HEK293 (cell line): ENCODE measurements at regions not wholly inside any gene's neighbourhood (a gene's known extent, or its start where the extent isn't known, plus 50 kb on each side); places are given as distances from the start of the nearest gene placed in this dataset.

Source experiments
- CTCF ChIA-PET: fragments of 350-600 bp; formaldehyde crosslinking; extraction: SDS; loops from one replicate; lab custom pipeline; 2021; ENCODE audit warnings: antibody characterized with exemption; lab: Yijun Ruan, JAX
- POLR2A ChIA-PET: fragments of 300-600 bp; formaldehyde crosslinking; extraction: SDS; loops from one replicate; lab custom pipeline; 2020; ENCODE audit warnings: antibody characterized with exemption, inconsistent platforms; lab: Yijun Ruan, JAX
- H3K27ac ChIP-seq: fragments of 200-500 bp; sonication (Bioruptor generic); 2 replicates; pipeline ENCODE4 v1.5.1; 2014; ENCODE audit warnings: low read depth, low read length, control low read depth, inconsistent platforms; ENCODE audit errors: extremely low read depth
- H3K36me3 ChIP-seq, 2 experiments: fragments of 200-500 bp in 1 of 2; sonication (Bioruptor generic) in 1 of 2; 1 replicate in 1 of 2; 2 replicates in 1 of 2; pipeline ENCODE4 v1.5.1; 2014 to 2017; ENCODE audit warnings: inconsistent platforms in 2 of 2, low read length in 2 of 2; ENCODE audit not compliant: control insufficient read depth in 2 of 2, insufficient read depth in 1 of 2
- H3K4me1 ChIP-seq: fragments of 200-500 bp; sonication (Bioruptor generic); 2 replicates; pipeline ENCODE4 v1.5.1; 2014; ENCODE audit warnings: mild to moderate bottlenecking, low read length, inconsistent platforms; ENCODE audit not compliant: control insufficient read depth, insufficient read depth
- H3K4me3 ChIP-seq: 2 replicates; pipeline ENCODE4 v1.5.1; 2011; ENCODE audit warnings: low read depth, mild to moderate bottlenecking, control low read depth, low read length, moderate library complexity
- H3K9me3 ChIP-seq: fragments of 200-500 bp; sonication (Bioruptor generic); 2 replicates; pipeline ENCODE4 v1.5.1; 2014; ENCODE audit warnings: low read depth, low read length, inconsistent platforms; ENCODE audit not compliant: control insufficient read depth, insufficient read depth
- FEZF1 ChIP-seq: fragments of 450-650 bp; formaldehyde crosslinking; IDR thresholded peaks from 2 replicates; pipeline ENCODE4 v1.5.1; 2016; ENCODE audit warnings: missing biosample characterization, missing genetic modification characterization
- GLIS2 ChIP-seq: fragments of 450-650 bp; formaldehyde crosslinking; IDR thresholded peaks from 2 replicates; pipeline ENCODE4 v1.5.1; 2016; ENCODE audit warnings: missing biosample characterization, missing genetic modification characterization
- RBAK ChIP-seq: fragments of 450-650 bp; formaldehyde crosslinking; IDR thresholded peaks from 2 replicates; pipeline ENCODE4 v1.5.1; 2016; ENCODE audit warnings: missing biosample characterization, missing genetic modification characterization
- ZBTB20 ChIP-seq: fragments of 450-650 bp; formaldehyde crosslinking; IDR thresholded peaks from 2 replicates; pipeline ENCODE4 v1.5.1; 2016; ENCODE audit warnings: missing biosample characterization, missing genetic modification characterization
- ZFP69B ChIP-seq: fragments of 450-650 bp; formaldehyde crosslinking; IDR thresholded peaks from 2 replicates; pipeline ENCODE4 v1.5.1; 2016; ENCODE audit warnings: missing biosample characterization, missing genetic modification characterization
- ZNF19 ChIP-seq: fragments of 450-650 bp; formaldehyde crosslinking; IDR thresholded peaks from 2 replicates; pipeline ENCODE4; 2016; ENCODE audit warnings: missing biosample characterization, missing genetic modification characterization, low read depth
- ZNF214 ChIP-seq: fragments of 450-650 bp; formaldehyde crosslinking; IDR thresholded peaks from 2 replicates; pipeline ENCODE4 v1.5.1; 2017; ENCODE audit warnings: missing biosample characterization, mild to moderate bottlenecking, missing genetic modification characterization, borderline replicate concordance
- ZNF292 ChIP-seq: fragments of 450-650 bp; formaldehyde crosslinking; IDR thresholded peaks from 2 replicates; pipeline ENCODE4 v1.5.1; 2016; ENCODE audit warnings: low read depth, missing biosample characterization, missing genetic modification characterization, borderline replicate concordance
- ZNF416 ChIP-seq: fragments of 450-650 bp; formaldehyde crosslinking; IDR thresholded peaks from 2 replicates; pipeline ENCODE4 v1.5.1; 2016; ENCODE audit warnings: missing biosample characterization, missing genetic modification characterization
- ZNF514 ChIP-seq: fragments of 450-650 bp; formaldehyde crosslinking; IDR thresholded peaks from 2 replicates; pipeline ENCODE4 v1.5.1; 2016; ENCODE audit warnings: missing biosample characterization, missing genetic modification characterization
- ZNF549 ChIP-seq: fragments of 450-650 bp; IDR thresholded peaks from 2 replicates; pipeline ENCODE4 v1.5.1; 2018; ENCODE audit warnings: missing biosample characterization, missing genetic modification characterization, mild to moderate bottlenecking, inconsistent platforms, moderate library complexity
- ZNF558 ChIP-seq: fragments of 450-650 bp; formaldehyde crosslinking; IDR thresholded peaks from 2 replicates; pipeline ENCODE4 v1.5.1; 2016; ENCODE audit warnings: missing biosample characterization, missing genetic modification characterization
- ZNF560 ChIP-seq: fragments of 450-650 bp; formaldehyde crosslinking; IDR thresholded peaks from 2 replicates; pipeline ENCODE4 v1.5.1; 2017; ENCODE audit warnings: missing biosample characterization, missing genetic modification characterization, borderline replicate concordance
- ZNF610 ChIP-seq: fragments of 450-650 bp; formaldehyde crosslinking; IDR thresholded peaks from 2 replicates; pipeline ENCODE4 v1.5.1; 2016; ENCODE audit warnings: missing biosample characterization, missing genetic modification characterization, borderline replicate concordance
- ZNF626 ChIP-seq: fragments of 450-650 bp; sonication (Bioruptor Pico); formaldehyde crosslinking; IDR thresholded peaks from 2 replicates; pipeline ENCODE4 v1.5.1; 2018; ENCODE audit warnings: missing biosample characterization, missing genetic modification characterization, inconsistent platforms
- ZNF707 ChIP-seq: fragments of 450-650 bp; formaldehyde crosslinking; IDR thresholded peaks from 2 replicates; pipeline ENCODE4 v1.5.1; 2016; ENCODE audit warnings: missing biosample characterization, missing genetic modification characterization
- ZNF768 ChIP-seq: fragments of 450-650 bp; formaldehyde crosslinking; IDR thresholded peaks from 2 replicates; pipeline ENCODE4 v1.5.1; 2018; ENCODE audit warnings: missing biosample characterization, mild to moderate bottlenecking, missing genetic modification characterization
- ZNF785 ChIP-seq: fragments of 450-650 bp; formaldehyde crosslinking; IDR thresholded peaks from 2 replicates; pipeline ENCODE4 v1.5.1; 2016; ENCODE audit warnings: missing biosample characterization, missing genetic modification characterization
- TF ChIP-seq, protein P1 (sequence below): sonication (generic); formaldehyde crosslinking; IDR thresholded peaks from 2 replicates; pipeline ENCODE4 v1.8.1; 2022; ENCODE audit warnings: mild to moderate bottlenecking, moderate library complexity, missing genetic modification reagents
- TF ChIP-seq, protein P2 (sequence below): fragments of 450-650 bp; formaldehyde crosslinking; IDR thresholded peaks from 2 replicates; pipeline ENCODE4 v1.5.1; 2017; ENCODE audit warnings: missing biosample characterization, missing genetic modification characterization
- TF ChIP-seq, protein P3 (sequence below): fragments of 450-650 bp; formaldehyde crosslinking; IDR thresholded peaks from 2 replicates; pipeline ENCODE4 v1.5.1; 2016; ENCODE audit warnings: missing biosample characterization, missing genetic modification characterization, low read depth

DNA sequence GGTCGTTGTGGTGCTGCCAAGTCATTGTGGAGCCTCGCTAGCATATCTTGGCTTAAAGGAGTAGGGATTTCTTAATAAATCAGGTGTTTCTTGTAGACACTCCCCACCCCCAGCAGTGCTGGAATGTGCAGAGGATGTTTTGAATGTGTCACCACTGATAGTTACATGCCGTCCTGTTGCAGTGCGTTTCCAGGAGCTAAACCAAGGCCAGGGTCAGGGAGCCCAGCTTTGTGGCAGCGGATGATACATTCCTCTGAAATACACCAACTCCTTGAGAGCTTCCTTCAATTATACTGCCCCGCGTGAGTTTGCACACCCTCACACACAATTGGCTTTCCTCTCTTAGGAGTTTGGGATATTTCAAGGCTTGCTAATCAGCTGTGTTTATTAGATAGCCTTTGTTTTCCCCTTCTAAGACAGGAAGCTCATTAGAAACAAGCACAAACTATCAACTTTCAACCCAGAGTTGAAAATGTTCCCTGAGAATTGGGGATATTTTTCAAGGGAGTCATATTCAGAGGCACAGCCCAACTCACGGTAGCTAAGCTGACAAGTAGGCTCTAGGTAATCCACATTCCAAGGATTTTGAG lies 154.9 kb downstream of the C12orf75 start:
- ChIA-PET POLR2A (no interaction called here), CTCF (interaction anchor here (0.9 kb wide), 1 partner anchor 84 kb away, joined by 8 read pairs; no protein-coding TSS in a partner anchor)
- Histone ChIP-seq H3K4me3 (no peak overlapping the region), H3K27ac (no peak overlapping the region), H3K36me3 (no peaks in the 10 kb centered on the region), H3K4me1 (0 out of 2 replicates have a peak, but pooled peaks cover 3% of the 10 kb centered on the region), H3K9me3 (no peaks in the 10 kb centered on the region)
- TF ChIP-seq RBAK (tag by site-specific recombination) (no peak), ZNF785 (tag by site-specific recombination) (no peak), ZNF768 (tag by site-specific recombination) (no peak), ZBTB20 (no peak), ZNF19 (no peak), ZNF626 (no peak), ZNF549 (tag by site-specific recombination) (no peak), ZNF558 (tag by site-specific recombination) (no peak), ZNF214 (tag by site-specific recombination) (no peak), FEZF1 (tag by site-specific recombination) (no peak), ZNF514 (tag by site-specific recombination) (no peak), GLIS2 (tag by site-specific recombination) (no peak), ZFP69B (no peak), ZNF707 (tag by site-specific recombination) (no peak), ZNF560 (tag by site-specific recombination) (no peak), ZNF610 (tag by site-specific recombination) (no peak), ZNF416 (no peak)
- TF ChIP-seq, protein P1, sequence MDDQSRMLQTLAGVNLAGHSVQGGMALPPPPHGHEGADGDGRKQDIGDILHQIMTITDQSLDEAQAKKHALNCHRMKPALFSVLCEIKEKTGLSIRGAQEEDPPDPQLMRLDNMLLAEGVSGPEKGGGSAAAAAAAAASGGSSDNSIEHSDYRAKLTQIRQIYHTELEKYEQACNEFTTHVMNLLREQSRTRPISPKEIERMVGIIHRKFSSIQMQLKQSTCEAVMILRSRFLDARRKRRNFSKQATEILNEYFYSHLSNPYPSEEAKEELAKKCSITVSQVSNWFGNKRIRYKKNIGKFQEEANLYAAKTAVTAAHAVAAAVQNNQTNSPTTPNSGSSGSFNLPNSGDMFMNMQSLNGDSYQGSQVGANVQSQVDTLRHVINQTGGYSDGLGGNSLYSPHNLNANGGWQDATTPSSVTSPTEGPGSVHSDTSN (CRISPR knock-in tag): no peak
- TF ChIP-seq, protein P2, sequence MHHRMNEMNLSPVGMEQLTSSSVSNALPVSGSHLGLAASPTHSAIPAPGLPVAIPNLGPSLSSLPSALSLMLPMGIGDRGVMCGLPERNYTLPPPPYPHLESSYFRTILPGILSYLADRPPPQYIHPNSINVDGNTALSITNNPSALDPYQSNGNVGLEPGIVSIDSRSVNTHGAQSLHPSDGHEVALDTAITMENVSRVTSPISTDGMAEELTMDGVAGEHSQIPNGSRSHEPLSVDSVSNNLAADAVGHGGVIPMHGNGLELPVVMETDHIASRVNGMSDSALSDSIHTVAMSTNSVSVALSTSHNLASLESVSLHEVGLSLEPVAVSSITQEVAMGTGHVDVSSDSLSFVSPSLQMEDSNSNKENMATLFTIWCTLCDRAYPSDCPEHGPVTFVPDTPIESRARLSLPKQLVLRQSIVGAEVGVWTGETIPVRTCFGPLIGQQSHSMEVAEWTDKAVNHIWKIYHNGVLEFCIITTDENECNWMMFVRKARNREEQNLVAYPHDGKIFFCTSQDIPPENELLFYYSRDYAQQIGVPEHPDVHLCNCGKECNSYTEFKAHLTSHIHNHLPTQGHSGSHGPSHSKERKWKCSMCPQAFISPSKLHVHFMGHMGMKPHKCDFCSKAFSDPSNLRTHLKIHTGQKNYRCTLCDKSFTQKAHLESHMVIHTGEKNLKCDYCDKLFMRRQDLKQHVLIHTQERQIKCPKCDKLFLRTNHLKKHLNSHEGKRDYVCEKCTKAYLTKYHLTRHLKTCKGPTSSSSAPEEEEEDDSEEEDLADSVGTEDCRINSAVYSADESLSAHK (tag by site-specific recombination): no peak
- TF ChIP-seq, protein P3, sequence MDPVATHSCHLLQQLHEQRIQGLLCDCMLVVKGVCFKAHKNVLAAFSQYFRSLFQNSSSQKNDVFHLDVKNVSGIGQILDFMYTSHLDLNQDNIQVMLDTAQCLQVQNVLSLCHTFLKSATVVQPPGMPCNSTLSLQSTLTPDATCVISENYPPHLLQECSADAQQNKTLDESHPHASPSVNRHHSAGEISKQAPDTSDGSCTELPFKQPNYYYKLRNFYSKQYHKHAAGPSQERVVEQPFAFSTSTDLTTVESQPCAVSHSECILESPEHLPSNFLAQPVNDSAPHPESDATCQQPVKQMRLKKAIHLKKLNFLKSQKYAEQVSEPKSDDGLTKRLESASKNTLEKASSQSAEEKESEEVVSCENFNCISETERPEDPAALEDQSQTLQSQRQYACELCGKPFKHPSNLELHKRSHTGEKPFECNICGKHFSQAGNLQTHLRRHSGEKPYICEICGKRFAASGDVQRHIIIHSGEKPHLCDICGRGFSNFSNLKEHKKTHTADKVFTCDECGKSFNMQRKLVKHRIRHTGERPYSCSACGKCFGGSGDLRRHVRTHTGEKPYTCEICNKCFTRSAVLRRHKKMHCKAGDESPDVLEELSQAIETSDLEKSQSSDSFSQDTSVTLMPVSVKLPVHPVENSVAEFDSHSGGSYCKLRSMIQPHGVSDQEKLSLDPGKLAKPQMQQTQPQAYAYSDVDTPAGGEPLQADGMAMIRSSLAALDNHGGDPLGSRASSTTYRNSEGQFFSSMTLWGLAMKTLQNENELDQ: no peak

DNA sequence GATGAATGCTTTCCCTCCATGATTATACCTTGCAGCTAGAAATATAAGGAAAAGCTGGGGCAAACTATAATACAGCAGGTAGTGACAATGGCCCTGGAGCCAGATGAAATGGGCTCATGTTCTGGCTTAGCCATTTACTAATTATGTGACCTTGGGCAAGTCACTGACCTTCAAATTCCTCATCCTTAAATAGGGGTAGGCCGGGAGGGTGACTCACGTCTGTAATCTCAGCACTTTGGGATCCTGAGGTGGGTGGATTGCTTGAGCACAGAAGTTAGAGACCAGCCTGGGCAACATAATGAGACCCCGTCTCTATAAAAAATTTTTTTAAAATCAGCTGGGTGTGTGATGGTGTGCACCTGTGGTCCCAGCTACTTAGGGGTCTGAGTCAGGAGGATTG lies 155.4 kb downstream of the C12orf75 start:
- H3K4me1 ChIP-seq: 0 out of 2 replicates have a peak, but pooled peaks cover 3% of the 10 kb centered on the region
- H3K4me3 ChIP-seq: no peak overlapping the region
- POLR2A ChIA-PET: no interaction called here
- H3K27ac ChIP-seq: no peak overlapping the region
- CTCF ChIA-PET: interaction anchor here (0.9 kb wide), 1 partner anchor 84 kb away, joined by 8 read pairs; no protein-coding TSS in a partner anchor
- TF ChIP-seq ZNF19 (no peak), ZNF292 (no peak)
- TF ChIP-seq, all 188 proteins: peak for 0
- H3K9me3 ChIP-seq: no peaks in the 10 kb centered on the region
- no peaks in the 10 kb centered on the region for H3K36me3 ChIP-seq
